ENCODE measurements at regions not wholly inside any gene's neighbourhood (a gene's known extent, or its start where the extent isn't known, plus 50 kb on each side); places are given as distances from the start of the nearest gene placed in this dataset.
A peak's percentile ranks its signal among the peaks of the same experiment; 100 is the strongest.

GRCh38 chr5:115354246-115354645 is 57.8 kb upstream of the CCDC112 start:
- DNase-seq (ENCODE audit: low read depth): no peak
- TF ChIP-seq, protein P1, sequence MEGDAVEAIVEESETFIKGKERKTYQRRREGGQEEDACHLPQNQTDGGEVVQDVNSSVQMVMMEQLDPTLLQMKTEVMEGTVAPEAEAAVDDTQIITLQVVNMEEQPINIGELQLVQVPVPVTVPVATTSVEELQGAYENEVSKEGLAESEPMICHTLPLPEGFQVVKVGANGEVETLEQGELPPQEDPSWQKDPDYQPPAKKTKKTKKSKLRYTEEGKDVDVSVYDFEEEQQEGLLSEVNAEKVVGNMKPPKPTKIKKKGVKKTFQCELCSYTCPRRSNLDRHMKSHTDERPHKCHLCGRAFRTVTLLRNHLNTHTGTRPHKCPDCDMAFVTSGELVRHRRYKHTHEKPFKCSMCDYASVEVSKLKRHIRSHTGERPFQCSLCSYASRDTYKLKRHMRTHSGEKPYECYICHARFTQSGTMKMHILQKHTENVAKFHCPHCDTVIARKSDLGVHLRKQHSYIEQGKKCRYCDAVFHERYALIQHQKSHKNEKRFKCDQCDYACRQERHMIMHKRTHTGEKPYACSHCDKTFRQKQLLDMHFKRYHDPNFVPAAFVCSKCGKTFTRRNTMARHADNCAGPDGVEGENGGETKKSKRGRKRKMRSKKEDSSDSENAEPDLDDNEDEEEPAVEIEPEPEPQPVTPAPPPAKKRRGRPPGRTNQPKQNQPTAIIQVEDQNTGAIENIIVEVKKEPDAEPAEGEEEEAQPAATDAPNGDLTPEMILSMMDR (conservative IDR thresholded peaks at IDR 0.05; ENCODE audit: low read length): no peak
- H3K4me3 ChIP-seq (ENCODE audit: low read length): no peak overlapping the region

- TF ChIP-seq, protein P1 (conservative IDR thresholded peaks at IDR 0.05; ENCODE audit: low read length): no peak
- DNase-seq (ENCODE audit: low read depth): no peak
- H3K4me3 ChIP-seq (ENCODE audit: low read length): no peak overlapping the region
These were observed 56.1 kb upstream of the CCDC112 start for GRCh38 chr5:115352571-115352970.

DNA sequence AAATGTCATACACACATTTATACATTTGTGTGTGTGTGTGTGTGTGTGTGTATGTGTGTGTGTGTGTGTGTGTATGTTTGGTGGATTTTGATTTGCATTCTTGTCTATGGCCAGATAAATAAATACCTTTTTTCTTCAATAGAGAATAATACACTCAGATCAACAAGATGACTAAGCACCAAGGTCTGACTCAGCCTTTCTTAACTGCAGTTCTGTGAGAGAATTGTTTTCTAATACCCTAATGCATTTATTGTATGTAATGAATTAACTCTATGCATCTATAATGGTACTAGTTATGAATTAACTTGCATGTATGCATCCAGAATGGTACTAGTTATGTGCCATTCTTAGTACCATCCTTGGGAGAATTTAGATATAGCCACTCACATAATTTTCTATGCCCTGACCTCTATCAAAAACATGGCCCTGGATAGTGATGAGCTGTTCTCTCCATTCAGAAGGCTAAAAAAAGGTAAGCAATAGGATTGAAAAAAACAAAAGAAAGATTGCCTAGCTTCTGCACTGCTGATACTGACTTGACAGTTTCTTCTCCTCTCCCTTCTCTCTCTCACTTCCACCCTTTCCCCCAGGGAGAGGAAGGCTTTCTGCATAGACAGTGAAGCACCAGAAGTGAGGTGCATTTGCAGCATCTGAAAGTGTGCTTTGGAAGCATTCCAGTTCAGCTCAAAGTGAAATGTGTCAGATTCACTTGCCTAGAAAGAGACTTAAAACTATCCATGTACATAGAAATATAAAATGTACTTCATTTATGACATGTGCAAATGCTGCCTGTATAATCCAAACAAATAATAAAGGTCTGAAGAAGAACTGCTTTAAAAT is 55.1 kb upstream of the CCDC112 start:
- TF ChIP-seq, protein P1 (conservative IDR thresholded peaks at IDR 0.05; ENCODE audit: low read length): no peak
- H3K4me3 ChIP-seq (ENCODE audit: low read length): no peak overlapping the region
- peak; percentile 43 for DNase-seq (ENCODE audit: low read depth)

- TF ChIP-seq, protein P1 (conservative IDR thresholded peaks at IDR 0.05; ENCODE audit: low read length): no peak
- H3K4me3 ChIP-seq (ENCODE audit: low read length): no peak overlapping the region
- no peak for DNase-seq (ENCODE audit: low read depth)
These were observed 54.4 kb upstream of the CCDC112 start for GRCh38 chr5:115350894-115351293.

- TF ChIP-seq, protein P1 (conservative IDR thresholded peaks at IDR 0.05; ENCODE audit: low read length): peak; percentile 27
- peak; percentile 88 for DNase-seq (ENCODE audit: low read depth)
- no peak overlapping the region for H3K4me3 ChIP-seq (ENCODE audit: low read length)
These were observed 52.8 kb upstream of the CCDC112 start for GRCh38 chr5:115349001-115349817.

DNA sequence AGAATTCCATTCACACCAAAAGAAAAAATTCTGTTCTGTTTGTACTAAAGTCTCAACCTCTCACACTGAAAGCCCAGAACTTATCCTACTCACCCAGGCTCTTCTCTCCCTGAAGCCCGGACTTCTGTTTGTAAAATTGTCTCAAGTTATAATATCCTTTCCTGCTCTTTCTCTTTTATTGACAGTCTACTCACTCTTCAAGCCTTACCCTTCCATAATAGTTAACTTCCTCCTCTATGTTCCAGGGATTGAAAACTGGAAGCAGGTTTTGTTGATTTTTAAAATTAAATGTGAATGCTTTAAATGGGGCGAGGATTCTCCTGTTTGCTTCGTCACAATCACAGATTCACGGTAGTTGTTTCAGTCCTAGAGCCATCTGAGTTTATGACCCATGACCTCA is 51.7 kb upstream of the CCDC112 start:
- no peak overlapping the region for H3K4me3 ChIP-seq (ENCODE audit: low read length)
- DNase-seq (ENCODE audit: low read depth): no peak
- TF ChIP-seq, protein P1 (conservative IDR thresholded peaks at IDR 0.05; ENCODE audit: low read length): no peak

All from AG10803 (cell line).